Mesendoderm (in vitro differentiated cells): ENCODE measurements at regions not wholly inside any gene's neighbourhood (a gene's known extent, or its start where the extent isn't known, plus 50 kb on each side); places are given as distances from the start of the nearest gene placed in this dataset.

Source experiments
- DNase-seq: peaks from one replicate; pipeline ENCODE4 v3.0.0; 2013
- H2AK5ac ChIP-seq: 2 replicates; pipeline ENCODE4 v1.6.1; 2013; ENCODE audit warnings: low read length, inconsistent platforms
- H2BK120ac ChIP-seq: 2 replicates; pipeline ENCODE4 v1.6.1; 2013; ENCODE audit warnings: low read depth, mild to moderate bottlenecking, low read length, moderate library complexity, mixed read lengths
- H2BK15ac ChIP-seq: replicated peaks from 2 replicates; pipeline ENCODE4 v1.6.1; 2013; ENCODE audit warnings: low read depth, mild to moderate bottlenecking, moderate library complexity
- H2BK5ac ChIP-seq: 2 replicates; pipeline ENCODE4 v1.6.1; 2013; ENCODE audit warnings: low read length, inconsistent platforms
- H3K18ac ChIP-seq: 2 replicates; pipeline ENCODE4 v1.6.1; 2013; ENCODE audit warnings: mild to moderate bottlenecking, low read length, mixed read lengths
- H3K23ac ChIP-seq: one replicate; pipeline ENCODE4 v1.6.1; 2013; ENCODE audit warnings: low read length
- H3K27ac ChIP-seq: 2 replicates; pipeline ENCODE4 v1.5.1; 2013; ENCODE audit warnings: low read depth, mild to moderate bottlenecking, inconsistent platforms, low read length, moderate library complexity
- H3K27me3 ChIP-seq: 2 replicates; pipeline ENCODE4 v1.6.1; 2013; ENCODE audit warnings: low read length, control low read depth, mild to moderate bottlenecking, inconsistent platforms; ENCODE audit not compliant: insufficient read depth, poor library complexity
- H3K36me3 ChIP-seq: 2 replicates; pipeline ENCODE4 v1.6.1; 2013; ENCODE audit warnings: low read length, inconsistent platforms; ENCODE audit not compliant: control insufficient read depth, insufficient read depth
- H3K4ac ChIP-seq: one replicate; pipeline ENCODE4 v1.6.1; 2013; ENCODE audit warnings: low read depth, mild to moderate bottlenecking, low read length, moderate library complexity
- H3K4me1 ChIP-seq: 2 replicates; pipeline ENCODE4 v1.6.1; 2013; ENCODE audit warnings: low read depth, low read length, inconsistent platforms; ENCODE audit not compliant: control insufficient read depth
- H3K4me2 ChIP-seq: 2 replicates; pipeline ENCODE4 v1.6.1; 2013; ENCODE audit warnings: low read length
- H3K4me3 ChIP-seq: 2 replicates; pipeline ENCODE4 v1.5.1; 2013; ENCODE audit warnings: mild to moderate bottlenecking, low read length
- H3K56ac ChIP-seq: one replicate; pipeline ENCODE4 v1.6.1; 2013; ENCODE audit warnings: low read length
- H3K79me1 ChIP-seq: 2 replicates; pipeline ENCODE4 v1.6.1; 2013; ENCODE audit warnings: low read length, inconsistent platforms
- H3K79me2 ChIP-seq: 2 replicates; pipeline ENCODE4 v1.6.1; 2013; ENCODE audit warnings: mild to moderate bottlenecking, low read length; ENCODE audit not compliant: control insufficient read depth, insufficient read depth
- H3K9ac ChIP-seq: 2 replicates; pipeline ENCODE4 v1.6.1; 2013; ENCODE audit warnings: low read length, inconsistent platforms
- H4K5ac ChIP-seq: one replicate; pipeline ENCODE4 v1.6.1; 2013; ENCODE audit warnings: low read length
- H4K8ac ChIP-seq: one replicate; pipeline ENCODE4 v1.6.1; 2013; ENCODE audit warnings: low read depth, mild to moderate bottlenecking, control low read depth, low read length, moderate library complexity
- WGBS: extraction: QIAGEN DNeasy Blood & Tissue Kit; methylation state at CpG from one replicate; pipeline ENCODE4 v1.1.7; 2013; ENCODE audit warnings: low lambda C conversion rate, missing lambda C conversion rate; ENCODE audit not compliant: insufficient coverage; ENCODE audit errors: extremely low coverage; 5-methylcytosine and 5-hydroxymethylcytosine counted together

DNA sequence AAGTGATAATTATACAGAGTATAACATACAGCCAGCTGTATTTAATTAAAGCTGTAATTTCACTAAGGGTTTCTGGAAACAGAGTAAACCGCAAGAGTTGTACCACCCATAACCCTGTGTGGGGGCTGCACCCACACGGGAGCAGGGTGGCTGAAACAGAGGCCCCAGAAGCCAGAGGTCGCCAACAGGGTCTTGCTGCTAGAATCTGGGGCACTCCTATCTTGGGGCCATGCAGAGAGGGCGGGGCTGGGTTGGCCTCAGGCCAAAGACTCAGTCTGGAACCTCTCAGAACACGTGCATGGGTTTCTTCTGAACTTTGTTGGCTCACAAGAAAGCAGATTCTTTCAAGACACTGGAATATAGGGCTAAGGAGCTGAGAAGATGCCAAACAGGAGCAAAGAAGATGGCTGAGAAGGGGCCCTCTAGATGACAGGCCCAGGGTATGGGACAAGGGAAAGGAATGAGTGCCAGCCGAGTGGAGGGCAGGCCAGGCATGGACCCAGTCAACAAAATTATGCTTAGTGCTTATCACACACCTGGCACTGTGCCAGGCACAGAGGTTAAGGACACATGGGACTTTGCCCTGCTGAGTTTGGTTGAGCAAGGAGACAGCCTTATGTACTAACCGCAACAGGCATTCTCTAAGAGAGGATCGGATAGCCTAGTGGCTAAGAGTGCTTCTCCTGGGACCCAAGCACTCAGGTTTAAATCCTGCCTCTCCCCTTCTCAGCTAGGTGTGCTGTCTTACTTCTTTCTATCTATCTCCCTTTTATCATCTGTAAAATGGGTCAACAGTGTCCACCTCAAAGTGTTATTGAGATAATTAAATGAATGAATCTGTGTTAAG lies 96.6 kb upstream of the FOXP4 start:
- Histone ChIP-seq H3K18ac (no peak overlapping the region), H3K56ac (no peak overlapping the region), H3K79me1 (no peaks in the 10 kb centered on the region), H4K8ac (no peak overlapping the region), H2BK15ac (no peak overlapping the region), H2AK5ac (no peak overlapping the region), H3K23ac (no peak overlapping the region), H3K36me3 (no peaks in the 10 kb centered on the region), H3K27me3 (no peaks in the 10 kb centered on the region), H3K79me2 (no peaks in the 10 kb centered on the region), H2BK5ac (no peak overlapping the region), H2BK120ac (no peak overlapping the region), H3K9ac (no peak overlapping the region), H3K27ac (no peak overlapping the region), H3K4me3 (no peak overlapping the region), H3K4me2 (no peak overlapping the region), H3K4me1 (no peaks in the 10 kb centered on the region), H4K5ac (no peak overlapping the region), H3K4ac (no peak overlapping the region)
- WGBS, result no CpG with 5 or more reads among the region's 8 CpGs
- DNase-seq, result no peak

DNA sequence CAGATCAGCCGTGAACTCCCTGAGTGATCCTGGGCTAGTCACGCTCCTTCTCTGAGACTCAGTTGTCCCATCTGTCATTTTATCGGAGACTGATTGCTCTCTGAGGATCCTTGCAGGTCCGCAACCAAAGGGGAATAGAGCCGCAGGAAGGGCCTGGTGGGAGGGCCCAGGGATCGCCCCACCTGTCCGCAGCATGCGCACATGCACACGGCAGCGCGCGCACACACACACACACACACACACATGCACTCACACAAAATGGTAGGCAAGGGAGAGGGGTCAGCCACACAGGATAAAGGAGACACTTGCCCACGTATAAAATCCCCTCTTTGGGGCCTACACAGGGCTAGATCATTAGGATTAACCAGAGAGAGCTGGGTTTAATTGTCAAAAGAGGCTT lies 95.6 kb upstream of the FOXP4 start:
- no CpG with 5 or more reads among the region's 13 CpGs for WGBS
- H3K27ac ChIP-seq, result no peak overlapping the region

DNA sequence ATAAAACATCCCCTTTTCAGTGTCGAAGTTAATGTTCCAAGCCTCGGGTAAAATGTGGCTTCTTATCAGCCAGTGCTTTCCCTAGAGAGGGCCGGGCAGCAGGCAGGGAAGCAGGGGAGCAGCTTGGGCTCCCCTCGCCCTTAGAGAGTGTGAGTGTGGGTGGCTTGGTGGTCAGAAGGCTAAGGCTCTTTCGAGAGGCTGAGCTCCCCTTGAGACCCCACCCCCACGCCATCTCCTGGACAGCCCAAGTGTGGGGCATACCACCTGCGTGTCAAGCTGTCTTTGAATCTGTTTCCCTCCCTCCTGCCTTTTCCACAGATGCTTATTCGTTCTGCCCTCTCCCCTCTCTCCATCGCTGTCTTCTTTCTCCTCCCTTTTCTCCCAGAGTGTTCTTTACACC lies 95.1 kb upstream of the FOXP4 start:
- H3K23ac ChIP-seq, result no peak overlapping the region
- no peak overlapping the region for H2BK15ac ChIP-seq
- no peaks in the 10 kb centered on the region for H3K27me3 ChIP-seq
- H3K9ac ChIP-seq, result no peak overlapping the region
- no peak overlapping the region for H3K4me3 ChIP-seq
- H3K56ac ChIP-seq, result no peak overlapping the region
- H3K4ac ChIP-seq, result no peak overlapping the region
- no peak overlapping the region for H4K5ac ChIP-seq
- H3K18ac ChIP-seq, result no peak overlapping the region
- H2BK5ac ChIP-seq, result no peak overlapping the region
- H2AK5ac ChIP-seq, result no peak overlapping the region
- H2BK120ac ChIP-seq, result no peak overlapping the region
- H4K8ac ChIP-seq, result no peak overlapping the region
- H3K27ac ChIP-seq, result no peak overlapping the region
- H3K4me1 ChIP-seq, result no peaks in the 10 kb centered on the region
- H3K79me1 ChIP-seq, result no peaks in the 10 kb centered on the region
- H3K79me2 ChIP-seq, result no peaks in the 10 kb centered on the region
- WGBS, result no CpG with 5 or more reads among the region's 9 CpGs
- H3K36me3 ChIP-seq, result no peaks in the 10 kb centered on the region
- peak; percentile 55 for DNase-seq
- no peak overlapping the region for H3K4me2 ChIP-seq

More for the DNA sequence above, 95.6 kb upstream of the FOXP4 start:
- no peak for DNase-seq
- Histone ChIP-seq H3K79me2 (no peaks in the 10 kb centered on the region), H3K56ac (no peak overlapping the region), H3K23ac (no peak overlapping the region), H3K4ac (no peak overlapping the region), H2BK15ac (no peak overlapping the region), H3K36me3 (no peaks in the 10 kb centered on the region), H4K8ac (no peak overlapping the region), H3K9ac (no peak overlapping the region), H3K18ac (no peak overlapping the region), H3K4me3 (no peak overlapping the region), H2AK5ac (no peak overlapping the region), H4K5ac (no peak overlapping the region), H2BK5ac (no peak overlapping the region), H3K79me1 (no peaks in the 10 kb centered on the region), H2BK120ac (no peak overlapping the region), H3K4me2 (no peak overlapping the region), H3K27me3 (no peaks in the 10 kb centered on the region), H3K4me1 (no peaks in the 10 kb centered on the region)

DNA sequence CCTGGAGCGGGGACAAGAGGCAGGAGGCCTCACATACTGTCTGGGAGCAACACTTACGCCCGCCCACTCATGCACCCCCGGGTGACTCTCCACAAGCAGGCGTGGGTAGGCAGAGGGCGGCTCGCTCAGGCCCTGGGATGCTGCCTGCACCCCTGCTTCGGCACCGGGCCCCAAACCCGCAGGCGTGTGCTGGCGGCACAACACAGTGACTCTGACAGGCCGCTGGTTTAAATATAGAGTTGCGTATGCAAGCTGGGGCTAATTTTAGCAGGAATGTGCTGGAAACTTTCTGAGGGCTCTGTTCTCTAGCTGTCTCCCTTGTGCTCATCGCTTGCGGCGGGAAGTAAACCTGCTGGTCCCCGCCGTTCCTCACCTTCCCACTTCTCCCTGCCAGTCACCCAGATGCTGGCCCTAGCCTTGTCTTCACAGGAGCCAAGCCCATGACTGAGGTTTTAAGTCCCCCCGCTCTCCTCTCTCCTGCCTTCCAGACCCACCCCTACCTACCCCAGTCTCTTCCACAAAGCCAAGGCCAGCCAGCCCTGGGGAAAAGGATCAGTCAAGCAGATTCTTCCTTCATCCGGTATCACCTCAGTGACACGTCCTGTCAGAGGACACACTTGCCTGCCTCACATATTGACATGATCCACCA lies 94.5 kb upstream of the FOXP4 start:
- Histone ChIP-seq H3K79me2 (no peaks in the 10 kb centered on the region), H4K8ac (no peak overlapping the region), H3K4me1 (no peaks in the 10 kb centered on the region), H3K4ac (no peak overlapping the region), H3K23ac (no peak overlapping the region), H3K4me3 (no peak overlapping the region), H3K36me3 (no peaks in the 10 kb centered on the region), H2BK15ac (no peak overlapping the region), H3K56ac (no peak overlapping the region), H2BK120ac (no peak overlapping the region), H3K27ac (no peak overlapping the region), H2AK5ac (no peak overlapping the region), H3K79me1 (no peaks in the 10 kb centered on the region), H3K4me2 (no peak overlapping the region), H2BK5ac (no peak overlapping the region), H3K9ac (no peak overlapping the region), H3K27me3 (no peaks in the 10 kb centered on the region), H4K5ac (no peak overlapping the region), H3K18ac (no peak overlapping the region)
- no peak for DNase-seq
- WGBS, result no CpG with 5 or more reads among the region's 22 CpGs

DNA sequence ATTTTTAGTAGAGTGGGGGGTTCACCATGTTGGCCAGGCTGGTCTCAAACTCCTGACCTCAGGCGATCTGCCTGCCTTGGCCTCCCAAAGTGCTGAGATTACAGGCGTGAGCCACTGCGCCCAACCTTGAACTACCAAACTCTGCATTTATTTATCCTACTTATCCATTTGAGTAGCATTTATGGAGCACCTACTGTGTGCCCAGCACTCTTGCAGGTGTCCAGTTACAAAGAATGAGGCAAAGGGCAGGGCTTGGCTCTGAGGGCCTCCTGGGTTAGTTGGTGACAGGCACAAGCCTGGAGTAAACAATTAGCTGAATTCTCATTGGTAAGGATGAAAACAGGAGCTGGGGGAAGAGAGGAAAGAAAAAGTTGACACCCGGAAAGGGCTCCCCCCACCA lies 93.4 kb upstream of the FOXP4 start:
- Histone ChIP-seq H2BK5ac (no peak overlapping the region), H2BK120ac (no peak overlapping the region), H3K4me2 (no peak overlapping the region), H3K9ac (no peak overlapping the region), H3K18ac (no peak overlapping the region), H3K36me3 (no peaks in the 10 kb centered on the region), H3K4me3 (no peak overlapping the region), H3K27ac (no peak overlapping the region), H2AK5ac (no peak overlapping the region), H3K79me2 (no peaks in the 10 kb centered on the region), H2BK15ac (no peak overlapping the region), H4K8ac (no peak overlapping the region), H3K79me1 (no peaks in the 10 kb centered on the region), H3K56ac (no peak overlapping the region), H3K4ac (no peak overlapping the region), H4K5ac (no peak overlapping the region), H3K23ac (no peak overlapping the region), H3K4me1 (no peaks in the 10 kb centered on the region), H3K27me3 (no peaks in the 10 kb centered on the region)
- WGBS, result no CpG with 5 or more reads among the region's 4 CpGs
- DNase-seq, result no peak
